ENCODE measurements at regions not wholly inside any gene's neighbourhood (a gene's known extent, or its start where the extent isn't known, plus 50 kb on each side); places are given as distances from the start of the nearest gene placed in this dataset.

- Histone ChIP-seq H3K4me3 (ENCODE audit: low read length) (no peak overlapping the region), H3K36me3 (ENCODE audit: control insufficient read depth, insufficient read depth, low read length) (no peaks in the 10 kb centered on the region), H3K4me1 (ENCODE audit: control insufficient read depth, insufficient read depth, low read length) (no peaks in the 10 kb centered on the region), H3K9ac (ENCODE audit: low read length) (no peak overlapping the region), H3K27ac (ENCODE audit: low read depth, low read length) (no peak overlapping the region), H3K27me3 (ENCODE audit: control insufficient read depth, insufficient read depth, low read length) (no peaks in the 10 kb centered on the region)
Observed at GRCh38 chr2:198654646-198655045, 803.1 kb downstream of the SATB2 start.

- Histone ChIP-seq H3K27me3 (ENCODE audit: control insufficient read depth, insufficient read depth, low read length) (no peaks in the 10 kb centered on the region), H3K4me1 (ENCODE audit: control insufficient read depth, insufficient read depth, low read length) (no peaks in the 10 kb centered on the region), H3K4me3 (ENCODE audit: low read length) (no peak overlapping the region), H3K36me3 (ENCODE audit: control insufficient read depth, insufficient read depth, low read length) (no peaks in the 10 kb centered on the region), H3K27ac (ENCODE audit: low read depth, low read length) (no peak overlapping the region), H3K9ac (ENCODE audit: low read length) (no peak overlapping the region)
Observed at GRCh38 chr2:198653311-198653710, 804.4 kb downstream of the SATB2 start.

- no peaks in the 10 kb centered on the region for H3K36me3 ChIP-seq (ENCODE audit: control insufficient read depth, insufficient read depth, low read length)
- no peaks in the 10 kb centered on the region for H3K4me1 ChIP-seq (ENCODE audit: control insufficient read depth, insufficient read depth, low read length)
- no peak overlapping the region for H3K9ac ChIP-seq (ENCODE audit: low read length)
- no peaks in the 10 kb centered on the region for H3K27me3 ChIP-seq (ENCODE audit: control insufficient read depth, insufficient read depth, low read length)
- no peak overlapping the region for H3K27ac ChIP-seq (ENCODE audit: low read depth, low read length)
- no peak overlapping the region for H3K4me3 ChIP-seq (ENCODE audit: low read length)
Observed at GRCh38 chr2:198652461-198652860, 805.3 kb downstream of the SATB2 start.

- no peak overlapping the region for H3K4me3 ChIP-seq (ENCODE audit: low read length)
- no peaks in the 10 kb centered on the region for H3K27me3 ChIP-seq (ENCODE audit: control insufficient read depth, insufficient read depth, low read length)
- H3K36me3 ChIP-seq (ENCODE audit: control insufficient read depth, insufficient read depth, low read length) = no peaks in the 10 kb centered on the region
- H3K27ac ChIP-seq (ENCODE audit: low read depth, low read length) = no peak overlapping the region
- H3K4me1 ChIP-seq (ENCODE audit: control insufficient read depth, insufficient read depth, low read length) = no peaks in the 10 kb centered on the region
- no peak overlapping the region for H3K9ac ChIP-seq (ENCODE audit: low read length)
Observed at GRCh38 chr2:198645816-198646215, 811.9 kb downstream of the SATB2 start.

GRCh38 chr2:198641161-198641560 lies 816.6 kb downstream of the SATB2 start:
- H3K9ac ChIP-seq (ENCODE audit: low read length) = no peak overlapping the region
- no peak overlapping the region for H3K4me3 ChIP-seq (ENCODE audit: low read length)
- H3K27me3 ChIP-seq (ENCODE audit: control insufficient read depth, insufficient read depth, low read length) = no peaks in the 10 kb centered on the region
- H3K4me1 ChIP-seq (ENCODE audit: control insufficient read depth, insufficient read depth, low read length) = no peaks in the 10 kb centered on the region
- no peak overlapping the region for H3K27ac ChIP-seq (ENCODE audit: low read depth, low read length)
- H3K36me3 ChIP-seq (ENCODE audit: control insufficient read depth, insufficient read depth, low read length) = no peaks in the 10 kb centered on the region

GRCh38 chr2:198640463-198640862 lies 817.3 kb downstream of the SATB2 start:
- no peak overlapping the region for H3K9ac ChIP-seq (ENCODE audit: low read length)
- H3K27ac ChIP-seq (ENCODE audit: low read depth, low read length) = no peak overlapping the region
- no peaks in the 10 kb centered on the region for H3K27me3 ChIP-seq (ENCODE audit: control insufficient read depth, insufficient read depth, low read length)
- H3K4me1 ChIP-seq (ENCODE audit: control insufficient read depth, insufficient read depth, low read length) = no peaks in the 10 kb centered on the region
- no peaks in the 10 kb centered on the region for H3K36me3 ChIP-seq (ENCODE audit: control insufficient read depth, insufficient read depth, low read length)
- H3K4me3 ChIP-seq (ENCODE audit: low read length) = no peak overlapping the region

- H3K4me3 ChIP-seq (ENCODE audit: low read length) = no peak overlapping the region
- no peak overlapping the region for H3K27ac ChIP-seq (ENCODE audit: low read depth, low read length)
- H3K9ac ChIP-seq (ENCODE audit: low read length) = no peak overlapping the region
- no peaks in the 10 kb centered on the region for H3K36me3 ChIP-seq (ENCODE audit: control insufficient read depth, insufficient read depth, low read length)
- H3K4me1 ChIP-seq (ENCODE audit: control insufficient read depth, insufficient read depth, low read length) = no peaks in the 10 kb centered on the region
- H3K27me3 ChIP-seq (ENCODE audit: control insufficient read depth, insufficient read depth, low read length) = no peaks in the 10 kb centered on the region
Observed at GRCh38 chr2:198639580-198639979, 818.2 kb downstream of the SATB2 start.

GRCh38 chr2:198638577-198638976 lies 819.2 kb downstream of the SATB2 start:
- H3K9ac ChIP-seq (ENCODE audit: low read length) = no peak overlapping the region
- H3K4me3 ChIP-seq (ENCODE audit: low read length) = no peak overlapping the region
- H3K27ac ChIP-seq (ENCODE audit: low read depth, low read length) = no peak overlapping the region
- H3K27me3 ChIP-seq (ENCODE audit: control insufficient read depth, insufficient read depth, low read length) = no peaks in the 10 kb centered on the region
- no peaks in the 10 kb centered on the region for H3K36me3 ChIP-seq (ENCODE audit: control insufficient read depth, insufficient read depth, low read length)
- H3K4me1 ChIP-seq (ENCODE audit: control insufficient read depth, insufficient read depth, low read length) = no peaks in the 10 kb centered on the region

GRCh38 chr2:198630384-198630783 lies 826.0 kb downstream of the PLCL1 start:
- no peak overlapping the region for H3K4me3 ChIP-seq (ENCODE audit: low read length)
- H3K36me3 ChIP-seq (ENCODE audit: control insufficient read depth, insufficient read depth, low read length) = no peaks in the 10 kb centered on the region
- no peak overlapping the region for H3K27ac ChIP-seq (ENCODE audit: low read depth, low read length)
- H3K9ac ChIP-seq (ENCODE audit: low read length) = no peak overlapping the region
- no peaks in the 10 kb centered on the region for H3K4me1 ChIP-seq (ENCODE audit: control insufficient read depth, insufficient read depth, low read length)
- H3K27me3 ChIP-seq (ENCODE audit: control insufficient read depth, insufficient read depth, low read length) = no peaks in the 10 kb centered on the region

- no peak overlapping the region for H3K9ac ChIP-seq (ENCODE audit: low read length)
Observed at GRCh38 chr2:198628596-198628995, 824.2 kb downstream of the PLCL1 start.

GRCh38 chr2:198622986-198623730 lies 818.8 kb downstream of the PLCL1 start:
- Histone ChIP-seq H3K4me1 (ENCODE audit: control insufficient read depth, insufficient read depth, low read length) (no peaks in the 10 kb centered on the region), H3K9ac (ENCODE audit: low read length) (no peak overlapping the region), H3K27me3 (ENCODE audit: control insufficient read depth, insufficient read depth, low read length) (no peaks in the 10 kb centered on the region), H3K27ac (ENCODE audit: low read depth, low read length) (no peak overlapping the region), H3K4me3 (ENCODE audit: low read length) (no peak overlapping the region), H3K36me3 (ENCODE audit: control insufficient read depth, insufficient read depth, low read length) (no peaks in the 10 kb centered on the region)

More at GRCh38 chr2:198628596-198628995, 824.2 kb downstream of the PLCL1 start:
- Histone ChIP-seq H3K4me1 (ENCODE audit: control insufficient read depth, insufficient read depth, low read length) (no peaks in the 10 kb centered on the region), H3K27ac (ENCODE audit: low read depth, low read length) (no peak overlapping the region), H3K4me3 (ENCODE audit: low read length) (no peak overlapping the region), H3K27me3 (ENCODE audit: control insufficient read depth, insufficient read depth, low read length) (no peaks in the 10 kb centered on the region), H3K36me3 (ENCODE audit: control insufficient read depth, insufficient read depth, low read length) (no peaks in the 10 kb centered on the region)

GRCh38 chr2:198615972-198616371 lies 811.6 kb downstream of the PLCL1 start:
- H3K27me3 ChIP-seq (ENCODE audit: control insufficient read depth, insufficient read depth, low read length) = no peaks in the 10 kb centered on the region
- no peaks in the 10 kb centered on the region for H3K4me1 ChIP-seq (ENCODE audit: control insufficient read depth, insufficient read depth, low read length)
- H3K9ac ChIP-seq (ENCODE audit: low read length) = no peak overlapping the region
- H3K4me3 ChIP-seq (ENCODE audit: low read length) = peak overlapping the region; percentile 8
- H3K36me3 ChIP-seq (ENCODE audit: control insufficient read depth, insufficient read depth, low read length) = no peaks in the 10 kb centered on the region
- H3K27ac ChIP-seq (ENCODE audit: low read depth, low read length) = no peak overlapping the region

GRCh38 chr2:198611201-198611600 lies 806.8 kb downstream of the PLCL1 start:
- no peaks in the 10 kb centered on the region for H3K27me3 ChIP-seq (ENCODE audit: control insufficient read depth, insufficient read depth, low read length)
- H3K36me3 ChIP-seq (ENCODE audit: control insufficient read depth, insufficient read depth, low read length) = no peaks in the 10 kb centered on the region
- H3K27ac ChIP-seq (ENCODE audit: low read depth, low read length) = no peak overlapping the region

More at GRCh38 chr2:198611201-198611600, 806.8 kb downstream of the PLCL1 start:
- H3K9ac ChIP-seq (ENCODE audit: low read length) = no peak overlapping the region
- no peak overlapping the region for H3K4me3 ChIP-seq (ENCODE audit: low read length)
- H3K4me1 ChIP-seq (ENCODE audit: control insufficient read depth, insufficient read depth, low read length) = no peaks in the 10 kb centered on the region

Measured in rectal smooth muscle tissue (tissue), 1 donor.